Liver (tissue), 8 donors: ENCODE measurements at regions not wholly inside any gene's neighbourhood (a gene's known extent, or its start where the extent isn't known, plus 50 kb on each side); places are given as distances from the start of the nearest gene placed in this dataset.
"Not testable (repeated sequence)": the region's sequence is repeated elsewhere in the genome, so short reads cannot be mapped to it uniquely, and the experiment has no call there.

Experiments used
- DNase-seq: peaks from one replicate; pipeline ENCODE4 v3.0.0-alpha.2; 2017; ENCODE audit warnings: low spot score
- H3K27ac ChIP-seq, 2 donors: one replicate each; pipeline ENCODE4 v1.7.0; 2013; ENCODE audit warnings: inconsistent platforms in 2 of 2, low read length in 2 of 2, control low read depth in 1 of 2, low read depth in 1 of 2, mild to moderate bottlenecking in 1 of 2
- H3K27me3 ChIP-seq, 4 donors: one replicate each; pipeline versions ENCODE4 v1.6.1 to v1.7.0; 2013; ENCODE audit warnings: low read length in 3 of 4, inconsistent platforms in 1 of 4, mild to moderate bottlenecking in 1 of 4, moderate library complexity in 1 of 4; ENCODE audit not compliant: control insufficient read depth in 4 of 4, insufficient read depth in 4 of 4
- H3K36me3 ChIP-seq, 4 donors: one replicate each; pipeline versions ENCODE4 v1.6.1 to v1.7.0; 2013; ENCODE audit warnings: low read length in 3 of 4, mild to moderate bottlenecking in 3 of 4, low read depth in 1 of 4, moderate library complexity in 1 of 4; ENCODE audit not compliant: control insufficient read depth in 4 of 4, insufficient read depth in 3 of 4
- H3K4me1 ChIP-seq, 4 donors: one replicate each; pipeline versions ENCODE4 v1.6.1 to v1.7.0; 2013; ENCODE audit warnings: low read length in 3 of 4, mild to moderate bottlenecking in 3 of 4, moderate library complexity in 1 of 4; ENCODE audit not compliant: control insufficient read depth in 4 of 4, insufficient read depth in 4 of 4
- H3K4me3 ChIP-seq, 3 donors: one replicate each; pipeline versions ENCODE4 v1.6.1 to v1.7.0; 2013; ENCODE audit warnings: low read length in 3 of 3, control low read depth in 1 of 3, low read depth in 1 of 3, mild to moderate bottlenecking in 1 of 3
- H3K9ac ChIP-seq, 2 donors: one replicate each; pipeline ENCODE4 v1.7.0; 2013; ENCODE audit warnings: low read length in 2 of 2, mild to moderate bottlenecking in 2 of 2, moderate library complexity in 2 of 2, control low read depth in 1 of 2, low read depth in 1 of 2
- H3K9me3 ChIP-seq, 4 donors: one replicate each; pipeline versions ENCODE4 v1.6.1 to v1.7.0; 2013; ENCODE audit warnings: low read length in 3 of 4; ENCODE audit not compliant: control insufficient read depth in 4 of 4
- ATF3 ChIP-seq: IDR thresholded peaks from 2 replicates; pipeline ENCODE4 v1.6.1; 2016; ENCODE audit warnings: antibody characterized with exemption
- CTCF ChIP-seq: fragments of 150-350 bp; IDR thresholded peaks from 2 replicates; pipeline ENCODE4 v1.5.1; 2017; ENCODE audit warnings: improper control_type of control experiment, low read depth, low read length; ENCODE audit not compliant: missing input control
- EGR1 ChIP-seq, 2 donors: IDR thresholded peaks; 2 replicates each; pipeline ENCODE4 v1.6.1; 2016 to 2018; ENCODE audit warnings: antibody characterized with exemption in 2 of 2, low read depth in 2 of 2
- FOXA2 ChIP-seq: IDR thresholded peaks from 2 replicates; pipeline ENCODE4 v1.6.1; 2016; ENCODE audit warnings: antibody characterized with exemption
- GABPA ChIP-seq, 2 donors: IDR thresholded peaks in 1 of 2; conservative IDR thresholded peaks in 1 of 2; 2 replicates each; pipeline ENCODE4 v1.6.1; 2016; ENCODE audit warnings: antibody characterized with exemption in 2 of 2, mild to moderate bottlenecking in 1 of 2, moderate library complexity in 1 of 2
- HNF4A ChIP-seq, 2 donors: conservative IDR thresholded peaks; 2 replicates each; pipeline ENCODE4 v1.6.1; 2016; ENCODE audit warnings: antibody characterized with exemption in 2 of 2, mild to moderate bottlenecking in 2 of 2
- HNF4G ChIP-seq: IDR thresholded peaks from 2 replicates; pipeline ENCODE4 v1.6.1; 2016; ENCODE audit warnings: antibody characterized with exemption
- JUND ChIP-seq, 2 donors: IDR thresholded peaks; 2 replicates each; pipeline ENCODE4 v1.6.1; 2016; ENCODE audit warnings: antibody characterized with exemption in 2 of 2
- MAX ChIP-seq: IDR thresholded peaks from 2 replicates; pipeline ENCODE4 v1.6.1; 2016; ENCODE audit warnings: antibody characterized with exemption
- NR2F2 ChIP-seq: IDR thresholded peaks from 2 replicates; pipeline ENCODE4 v1.6.1; 2016; ENCODE audit warnings: antibody characterized with exemption
- RAD21 ChIP-seq, 2 donors: IDR thresholded peaks; 2 replicates each; pipeline ENCODE4 v1.6.1; 2016; ENCODE audit warnings: antibody characterized with exemption in 2 of 2, mild to moderate bottlenecking in 2 of 2
- REST ChIP-seq: IDR thresholded peaks from 2 replicates; pipeline ENCODE4 v1.6.1; 2016; ENCODE audit warnings: antibody characterized with exemption, mild to moderate bottlenecking
- RXRA ChIP-seq, 2 donors: IDR thresholded peaks; 2 replicates each; pipeline ENCODE4 v1.6.1; 2017 to 2018; ENCODE audit warnings: antibody characterized with exemption in 2 of 2, mild to moderate bottlenecking in 1 of 2
- SP1 ChIP-seq: IDR thresholded peaks from 2 replicates; pipeline ENCODE4 v1.6.1; 2018; ENCODE audit warnings: antibody characterized with exemption, mild to moderate bottlenecking
- TAF1 ChIP-seq: conservative IDR thresholded peaks from 2 replicates; pipeline ENCODE4 v1.6.1; 2016; ENCODE audit warnings: antibody characterized with exemption, mild to moderate bottlenecking
- ZBTB33 ChIP-seq: IDR thresholded peaks from 2 replicates; pipeline ENCODE4 v1.6.1; 2016; ENCODE audit warnings: antibody characterized with exemption
- WGBS: extraction: QIAGEN DNeasy Blood & Tissue Kit; methylation state at CpG from one replicate; pipeline ENCODE4 v1.1.7; 2013; 5-methylcytosine and 5-hydroxymethylcytosine counted together
- donor health status: healthy.
- donor health status: healthy.
- donor health status: healthy.
- donor health status: healthy.
- donor health status: healthy.

- no peaks in the 10 kb centered on the region for H3K9me3 ChIP-seq
- no peaks in the 10 kb centered on the region for H3K36me3 ChIP-seq
- no peaks in the 10 kb centered on the region for H3K4me1 ChIP-seq
- H3K27me3 ChIP-seq = no peaks in the 10 kb centered on the region
- DNase-seq = no peak
- H3K4me3 ChIP-seq = no peak overlapping the region
- TF ChIP-seq ATF3 (no peak), ZBTB33 (no peak), REST (no peak), EGR1 (IDR thresholded peaks at IDR 0.05; ENCODE audit: low read depth in 2 of 2) (no peak), RXRA (IDR thresholded peaks at IDR 0.05) (no peak), SP1 (no peak), TAF1 (no peak), HNF4A (conservative IDR thresholded peaks at IDR 0.05) (no peak), GABPA (IDR thresholded peaks at IDR 0.05 in 1 of 2, conservative IDR thresholded peaks at IDR 0.05 in 1 of 2) (no peak), RAD21 (IDR thresholded peaks at IDR 0.05) (no peak), CTCF (no peak), FOXA2 (no peak), HNF4G (no peak), MAX (no peak)
- no peak overlapping the region for H3K27ac ChIP-seq
- H3K9ac ChIP-seq = no peak overlapping the region
Measured at GRCh38 chr10:65090991-65091390, 1569.8 kb downstream of the REEP3 start.

- WGBS = 41% methylated on average over 1 of the region's 1 CpG
- no peak for DNase-seq
- no peak overlapping the region for H3K4me3 ChIP-seq
- no peak overlapping the region for H3K27ac ChIP-seq
- no peaks in the 10 kb centered on the region for H3K4me1 ChIP-seq
- no peaks in the 10 kb centered on the region for H3K27me3 ChIP-seq
- TF ChIP-seq NR2F2 (no peak), ATF3 (peak; percentile 66), REST (no peak), HNF4A (conservative IDR thresholded peaks at IDR 0.05) (peak; percentile 7 to 30), JUND (IDR thresholded peaks at IDR 0.05) (peak in 1 of 2 donors; percentile 18), RXRA (IDR thresholded peaks at IDR 0.05) (peak; percentile 26 to 30)
- H3K9me3 ChIP-seq = no peaks in the 10 kb centered on the region
- no peak overlapping the region for H3K9ac ChIP-seq
- no peaks in the 10 kb centered on the region for H3K36me3 ChIP-seq
Measured at GRCh38 chr10:65100146-65100545, 1578.9 kb downstream of the REEP3 start.

GRCh38 chr10:65100881-65101280, 1579.7 kb downstream of the REEP3 start:
- H3K36me3 ChIP-seq, H3K27me3 ChIP-seq, H3K4me1 ChIP-seq, DNase-seq, H3K9ac ChIP-seq, H3K27ac ChIP-seq, H3K9me3 ChIP-seq, H3K4me3 ChIP-seq: not testable (repeated sequence)
- 89% methylated on average over 4 of the region's 4 CpGs for WGBS
